Esophagus muscularis mucosa (tissue), 4 donors: ENCODE measurements at regions not wholly inside any gene's neighbourhood (a gene's known extent, or its start where the extent isn't known, plus 50 kb on each side); places are given as distances from the start of the nearest gene placed in this dataset.

ENCODE experiments used
- CTCF ChIP-seq, 3 experiments: fragments of 200-600 bp in 2 of 3; fragments of 450-650 bp in 1 of 3; sonication (generic) in 2 of 3; IDR thresholded peaks; one replicate each; pipeline ENCODE4 v1.5.1; 2017 to 2019; ENCODE audit warnings: antibody characterized with exemption in 3 of 3, mild to moderate bottlenecking in 2 of 3, moderate library complexity in 1 of 3
- EP300 ChIP-seq: sonication (generic); formaldehyde crosslinking; IDR thresholded peaks from one replicate; pipeline ENCODE4 v1.6.1; 2017; ENCODE audit warnings: antibody characterized with exemption
- POLR2A ChIP-seq: fragments of 450-650 bp; IDR thresholded peaks from one replicate; pipeline ENCODE4 v1.6.1; 2017; ENCODE audit warnings: antibody characterized with exemption, moderate library complexity, mild to moderate bottlenecking, low read depth

GRCh38 chrX:18002791-18003190 lies 141.7 kb upstream of the RAI2 start:
- TF ChIP-seq CTCF (IDR thresholded peaks at IDR 0.05) (no peak), POLR2A (no peak), EP300 (no peak)
